ENCODE measurements at regions not wholly inside any gene's neighbourhood (a gene's known extent, or its start where the extent isn't known, plus 50 kb on each side); places are given as distances from the start of the nearest gene placed in this dataset.
"Not testable (repeated sequence)": the region's sequence is repeated elsewhere in the genome, so short reads cannot be mapped to it uniquely, and the experiment has no call there.

GRCh38 chr2:21330786-21331391 is 207.1 kb downstream of the TDRD15 start:
- no peak for DNase-seq (ENCODE audit: extremely low read depth in 1 of 2, low read depth in 1 of 2)

GRCh38 chr2:21331625-21332370 is 208.0 kb downstream of the TDRD15 start:
- DNase-seq (ENCODE audit: extremely low read depth in 1 of 2, low read depth in 1 of 2), result no peak

- no peak for DNase-seq (ENCODE audit: extremely low read depth in 1 of 2, low read depth in 1 of 2)
Measured at GRCh38 chr2:21332993-21333625, 209.3 kb downstream of the TDRD15 start.

GRCh38 chr2:21333684-21334083 is 209.9 kb downstream of the TDRD15 start:
- no peak for DNase-seq (ENCODE audit: extremely low read depth in 1 of 2, low read depth in 1 of 2)

- no peak for DNase-seq (ENCODE audit: extremely low read depth in 1 of 2, low read depth in 1 of 2)
Measured at GRCh38 chr2:21346984-21347383, 223.2 kb downstream of the TDRD15 start.

GRCh38 chr2:21353879-21354679 is 230.3 kb downstream of the TDRD15 start:
- no peak for DNase-seq (ENCODE audit: extremely low read depth in 1 of 2, low read depth in 1 of 2)

- no peak for DNase-seq (ENCODE audit: extremely low read depth in 1 of 2, low read depth in 1 of 2)
Measured at GRCh38 chr2:21356086-21356856, 232.5 kb downstream of the TDRD15 start.

GRCh38 chr2:21356857-21357255 is 233.1 kb downstream of the TDRD15 start:
- DNase-seq (ENCODE audit: extremely low read depth in 1 of 2, low read depth in 1 of 2), result no peak

GRCh38 chr2:21358976-21359375 is 235.2 kb downstream of the TDRD15 start:
- DNase-seq (ENCODE audit: extremely low read depth in 1 of 2, low read depth in 1 of 2), result no peak

- DNase-seq (ENCODE audit: extremely low read depth in 1 of 2, low read depth in 1 of 2), result no peak
Measured at GRCh38 chr2:21361384-21361783, 237.6 kb downstream of the TDRD15 start.

- DNase-seq (ENCODE audit: extremely low read depth in 1 of 2, low read depth in 1 of 2), result no peak
Measured at GRCh38 chr2:21361957-21362486, 238.3 kb downstream of the TDRD15 start.

- no peak for DNase-seq (ENCODE audit: extremely low read depth in 1 of 2, low read depth in 1 of 2)
Measured at GRCh38 chr2:21363364-21363763, 239.6 kb downstream of the TDRD15 start.

GRCh38 chr2:21367421-21367820 is 243.7 kb downstream of the TDRD15 start:
- DNase-seq (ENCODE audit: extremely low read depth in 1 of 2, low read depth in 1 of 2), result no peak

- no peak for DNase-seq (ENCODE audit: extremely low read depth in 1 of 2, low read depth in 1 of 2)
Measured at GRCh38 chr2:21369787-21370186, 246.0 kb downstream of the TDRD15 start.

- no peak for DNase-seq (ENCODE audit: extremely low read depth in 1 of 2, low read depth in 1 of 2)
Measured at GRCh38 chr2:21371499-21372003, 247.8 kb downstream of the TDRD15 start.

GRCh38 chr2:21372654-21373053 is 248.9 kb downstream of the TDRD15 start:
- no peak for DNase-seq (ENCODE audit: extremely low read depth in 1 of 2, low read depth in 1 of 2)

GRCh38 chr2:21376864-21377263 is 253.1 kb downstream of the TDRD15 start:
- no peak for DNase-seq (ENCODE audit: extremely low read depth in 1 of 2, low read depth in 1 of 2)

GRCh38 chr2:21379140-21379539 is 255.4 kb downstream of the TDRD15 start:
- no peak for DNase-seq (ENCODE audit: extremely low read depth in 1 of 2, low read depth in 1 of 2)

GRCh38 chr2:21379668-21380067 is 255.9 kb downstream of the TDRD15 start:
- not testable (repeated sequence) for DNase-seq (ENCODE audit: extremely low read depth in 1 of 2, low read depth in 1 of 2)

- no peak for DNase-seq (ENCODE audit: extremely low read depth in 1 of 2, low read depth in 1 of 2)
Measured at GRCh38 chr2:21381421-21381820, 257.7 kb downstream of the TDRD15 start.
